Osteoblast (primary cell): ENCODE measurements at regions not wholly inside any gene's neighbourhood (a gene's known extent, or its start where the extent isn't known, plus 50 kb on each side); places are given as distances from the start of the nearest gene placed in this dataset.

ENCODE experiments used
- DNase-seq: peaks from one replicate; pipeline ENCODE4 v3.0.0; 2011; ENCODE audit warnings: low spot score, mixed read lengths; ENCODE audit not compliant: insufficient read length; ENCODE audit errors: missing footprints
- H2AFZ ChIP-seq: 2 replicates; pipeline ENCODE4 v1.6.0; 2011; ENCODE audit warnings: mild to moderate bottlenecking, low read length
- H3K27ac ChIP-seq: 2 replicates; pipeline ENCODE4 v1.5.1; 2011; ENCODE audit warnings: mild to moderate bottlenecking, low read depth, low read length, moderate library complexity
- H3K27me3 ChIP-seq: 2 replicates; pipeline ENCODE4 v1.6.0; 2012; ENCODE audit warnings: mild to moderate bottlenecking, control low read depth, inconsistent platforms, low read length, moderate library complexity; ENCODE audit not compliant: insufficient read depth
- H3K36me3 ChIP-seq: 2 replicates; pipeline ENCODE4 v1.5.1; 2011; ENCODE audit warnings: mild to moderate bottlenecking, low read length, control low read depth, moderate library complexity; ENCODE audit not compliant: insufficient read depth
- H3K4me1 ChIP-seq: 2 replicates; pipeline ENCODE4 v1.5.1; 2011; ENCODE audit warnings: mild to moderate bottlenecking, low read length, control low read depth, moderate library complexity; ENCODE audit not compliant: insufficient read depth
- H3K4me2 ChIP-seq: 2 replicates; pipeline ENCODE4 v1.6.0; 2011; ENCODE audit warnings: mild to moderate bottlenecking, low read length; ENCODE audit not compliant: insufficient read depth
- H3K4me3 ChIP-seq: fragments of 200-600 bp; sonication (generic); 3 replicates; pipeline ENCODE4 v1.5.1; 2012; ENCODE audit warnings: mild to moderate bottlenecking, low read length, inconsistent platforms; ENCODE audit not compliant: insufficient read depth
- H3K79me2 ChIP-seq: 2 replicates; pipeline ENCODE4 v1.6.0; 2012; ENCODE audit warnings: mild to moderate bottlenecking, low read length, control low read depth, inconsistent platforms; ENCODE audit not compliant: insufficient read depth
- H3K9me3 ChIP-seq: 2 replicates; pipeline ENCODE4 v1.5.1; 2011; ENCODE audit warnings: low read depth, low read length, control low read depth
- H4K20me1 ChIP-seq: 2 replicates; pipeline ENCODE4 v1.6.0; 2012; ENCODE audit warnings: mild to moderate bottlenecking, low read length, control low read depth; ENCODE audit not compliant: insufficient read depth
- CTCF ChIP-seq: IDR thresholded peaks from 2 replicates; pipeline ENCODE4 v1.5.1; 2011; ENCODE audit warnings: mild to moderate bottlenecking, low read depth, low read length, moderate library complexity; ENCODE audit errors: extremely low read depth

GRCh38 chr4:95619525-95620443 is 71.0 kb upstream of the UNC5C start:
- H3K27me3 ChIP-seq, result no peaks in the 10 kb centered on the region
- no peak for TF ChIP-seq CTCF

DNA sequence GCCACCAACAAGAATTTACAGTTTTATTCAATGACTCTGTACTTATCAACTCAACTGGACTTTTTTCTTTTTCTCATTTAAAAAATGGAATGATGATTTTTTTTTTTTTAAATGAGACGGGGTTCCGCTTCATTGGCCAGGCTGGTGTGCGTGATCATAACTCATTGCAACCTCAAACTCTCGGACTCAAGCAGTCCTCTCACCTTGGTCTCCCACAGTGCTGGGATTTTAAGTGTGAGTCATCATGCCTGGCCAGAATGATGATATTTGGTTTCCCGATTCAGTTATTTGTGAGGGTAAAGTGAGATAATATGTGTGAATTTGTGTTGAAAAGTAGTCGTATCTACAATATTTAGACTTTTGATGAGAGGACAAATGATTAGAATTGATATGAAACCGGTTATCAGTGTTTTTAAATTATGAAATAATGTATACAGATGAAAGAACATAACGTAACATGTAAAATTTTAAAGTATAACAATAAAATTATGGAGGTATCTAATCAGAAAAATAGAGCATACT is 66.0 kb upstream of the UNC5C start:
- Histone ChIP-seq H3K4me1 (no peaks in the 10 kb centered on the region), H3K27me3 (no peaks in the 10 kb centered on the region), H3K4me2 (no peak overlapping the region), H3K4me3 (no peak overlapping the region), H2AFZ (no peak overlapping the region), H3K36me3 (no peaks in the 10 kb centered on the region), H3K27ac (no peak overlapping the region), H3K9me3 (no peaks in the 10 kb centered on the region), H4K20me1 (no peaks in the 10 kb centered on the region), H3K79me2 (no peaks in the 10 kb centered on the region)
- TF ChIP-seq CTCF, result no peak
- peak; percentile 32 for DNase-seq

More at GRCh38 chr4:95619525-95620443, 71.0 kb upstream of the UNC5C start:
- DNase-seq, result no peak
- Histone ChIP-seq H3K79me2 (no peaks in the 10 kb centered on the region), H3K36me3 (no peaks in the 10 kb centered on the region), H3K4me2 (no peak overlapping the region), H2AFZ (no peak overlapping the region), H3K4me1 (no peaks in the 10 kb centered on the region), H3K4me3 (no peak overlapping the region), H4K20me1 (no peaks in the 10 kb centered on the region), H3K9me3 (no peaks in the 10 kb centered on the region), H3K27ac (no peak overlapping the region)

- no peak for TF ChIP-seq CTCF
- no peak overlapping the region for H3K4me3 ChIP-seq
- no peaks in the 10 kb centered on the region for H3K27me3 ChIP-seq
These were observed 61.3 kb upstream of the UNC5C start for GRCh38 chr4:95610061-95610569.

GRCh38 chr4:95606739-95607138 is 58.0 kb upstream of the UNC5C start:
- Histone ChIP-seq H3K4me3 (no peak overlapping the region), H3K9me3 (no peaks in the 10 kb centered on the region), H3K4me2 (no peak overlapping the region), H4K20me1 (no peaks in the 10 kb centered on the region), H3K36me3 (no peaks in the 10 kb centered on the region), H2AFZ (no peak overlapping the region), H3K27ac (no peak overlapping the region), H3K27me3 (no peaks in the 10 kb centered on the region), H3K79me2 (no peaks in the 10 kb centered on the region), H3K4me1 (no peaks in the 10 kb centered on the region)
- DNase-seq, result no peak
- no peak for TF ChIP-seq CTCF

More at GRCh38 chr4:95610061-95610569, 61.3 kb upstream of the UNC5C start:
- H3K4me1 ChIP-seq, result no peaks in the 10 kb centered on the region
- H2AFZ ChIP-seq, result no peak overlapping the region
- H3K79me2 ChIP-seq, result no peaks in the 10 kb centered on the region
- DNase-seq, result no peak
- no peak overlapping the region for H3K27ac ChIP-seq
- H4K20me1 ChIP-seq, result no peaks in the 10 kb centered on the region
- no peak overlapping the region for H3K4me2 ChIP-seq
- no peaks in the 10 kb centered on the region for H3K36me3 ChIP-seq
- H3K9me3 ChIP-seq, result no peaks in the 10 kb centered on the region
